ENCODE measurements at regions not wholly inside any gene's neighbourhood (a gene's known extent, or its start where the extent isn't known, plus 50 kb on each side); places are given as distances from the start of the nearest gene placed in this dataset.
"Not testable (repeated sequence)": the region's sequence is repeated elsewhere in the genome, so short reads cannot be mapped to it uniquely, and the experiment has no call there.

GRCh38 chr5:86466721-86467120 is 151.0 kb upstream of the COX7C start:
- TF ChIP-seq CTCF, POLR2A, EP300 (IDR thresholded peaks at IDR 0.05): not testable (repeated sequence)
